H1 (cell line): ENCODE measurements at regions not wholly inside any gene's neighbourhood (a gene's known extent, or its start where the extent isn't known, plus 50 kb on each side); places are given as distances from the start of the nearest gene placed in this dataset.

Experiments used
- CBX5 ChIP-seq: fragments of 300-800, 300-1000 bp; sonication (generic); IDR thresholded peaks from 2 replicates; pipeline ENCODE4 v1.7.1; 2016; ENCODE audit warnings: antibody characterized with exemption, low read length, low read depth
- GTF2F1 ChIP-seq: IDR thresholded peaks from 2 replicates; pipeline ENCODE4 v1.6.1; 2012; ENCODE audit warnings: low read depth, low read length, improper control_type of control experiment, borderline replicate concordance
- JUND ChIP-seq: IDR thresholded peaks from 2 replicates; pipeline ENCODE4 v1.6.1; 2011; ENCODE audit warnings: mild to moderate bottlenecking, improper control_type of control experiment, low read length

DNA sequence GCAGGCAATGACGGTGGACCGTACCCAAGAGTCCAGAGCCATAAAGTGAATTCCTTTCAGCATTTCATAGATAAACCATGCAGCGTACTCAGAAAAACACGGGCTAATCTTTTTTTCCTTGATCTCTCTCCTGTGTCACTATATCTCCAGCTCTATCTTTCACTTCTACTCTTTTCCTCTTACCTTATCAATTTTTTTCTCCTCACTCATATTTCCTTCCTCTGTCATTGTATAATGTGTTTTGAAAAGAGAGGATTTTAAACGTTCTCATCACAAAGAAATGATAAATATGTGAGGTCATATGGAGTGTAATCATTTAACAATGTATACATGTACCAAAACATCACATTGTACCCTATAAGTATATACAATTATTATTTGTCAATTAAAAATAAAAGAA lies 176.5 kb downstream of the CPE start (continued):
- TF ChIP-seq CBX5: no peak
- TF ChIP-seq GTF2F1: no peak
- no peak for TF ChIP-seq JUND
- TF ChIP-seq, all 59 proteins: peak for 0
